ENCODE measurements at regions not wholly inside any gene's neighbourhood (a gene's known extent, or its start where the extent isn't known, plus 50 kb on each side); places are given as distances from the start of the nearest gene placed in this dataset.

- TF ChIP-seq CTCF (IDR thresholded peaks at IDR 0.05) (no peak), POLR2A (IDR thresholded peaks at IDR 0.05) (no peak)
Measured at GRCh38 chr12:93108985-93109384, 179.9 kb upstream of the EEA1 start.

All from uterus (tissue), 2 donors.